Loucy (cell line): ENCODE measurements at regions not wholly inside any gene's neighbourhood (a gene's known extent, or its start where the extent isn't known, plus 50 kb on each side); places are given as distances from the start of the nearest gene placed in this dataset.

Experiments used
- H2AFZ ChIP-seq: fragments of 200-600 bp; sonication (generic); 2 replicates; pipeline ENCODE4 v1.6.0; 2016; ENCODE audit warnings: antibody characterized with exemption, mild to moderate bottlenecking, low read length, moderate library complexity
- H3F3A ChIP-seq: fragments of 200-600 bp; 2 replicates; pipeline ENCODE4 v1.6.0; 2016; ENCODE audit warnings: antibody characterized with exemption, low read depth, mild to moderate bottlenecking
- H3K27me3 ChIP-seq: fragments of 200-600 bp; sonication (generic); 2 replicates; pipeline ENCODE4 v1.6.1; 2014; ENCODE audit warnings: low read length, mild to moderate bottlenecking; ENCODE audit not compliant: insufficient read depth, poor library complexity, severe bottlenecking
- H3K36me3 ChIP-seq: fragments of 200-600 bp; sonication (generic); 2 replicates; pipeline ENCODE4 v1.6.1; 2016; ENCODE audit warnings: low read length; ENCODE audit not compliant: insufficient read depth
- H3K4me1 ChIP-seq: fragments of 200-600 bp; sonication (generic); 2 replicates; pipeline ENCODE4 v1.5.1; 2014; ENCODE audit warnings: low read length, mild to moderate bottlenecking; ENCODE audit not compliant: insufficient read depth, poor library complexity, severe bottlenecking
- H3K4me2 ChIP-seq: fragments of 200-600 bp; sonication (generic); 2 replicates; pipeline ENCODE4 v1.6.0; 2014; ENCODE audit warnings: antibody characterized with exemption, low read length, low read depth, mild to moderate bottlenecking; ENCODE audit not compliant: poor library complexity, severe bottlenecking
- H3K4me3 ChIP-seq: fragments of 200-600 bp; sonication (generic); 2 replicates; pipeline ENCODE4 v1.5.1; 2014; ENCODE audit warnings: low read length, mild to moderate bottlenecking, mixed read lengths; ENCODE audit not compliant: poor library complexity, severe bottlenecking
- H3K79me2 ChIP-seq: fragments of 200-600 bp; sonication (generic); 2 replicates; pipeline ENCODE4 v1.6.1; 2014; ENCODE audit warnings: low read length; ENCODE audit not compliant: insufficient read depth
- H3K9ac ChIP-seq: fragments of 200-600 bp; sonication (generic); 2 replicates; pipeline ENCODE4 v1.6.0; 2014; ENCODE audit warnings: mild to moderate bottlenecking, low read depth, low read length, moderate library complexity; ENCODE audit not compliant: poor library complexity, severe bottlenecking
- H3K9me2 ChIP-seq: fragments of 200-600 bp; sonication (generic); replicated peaks from 2 replicates; pipeline ENCODE4 v1.6.1; 2016; ENCODE audit warnings: low read depth, low read length, mixed read lengths
- H3K9me3 ChIP-seq: fragments of 200-600 bp; sonication (generic); 2 replicates; pipeline ENCODE4 v1.6.1; 2014; ENCODE audit warnings: mild to moderate bottlenecking, antibody characterized with exemption, low read length, low read depth; ENCODE audit not compliant: insufficient read depth
- H4K20me1 ChIP-seq: fragments of 200-600 bp; sonication (generic); 2 replicates; pipeline ENCODE4 v1.6.0; 2014; ENCODE audit warnings: antibody characterized with exemption, low read length, mild to moderate bottlenecking; ENCODE audit not compliant: insufficient read depth, poor library complexity, severe bottlenecking
- CTCF ChIP-seq: fragments of 200-600 bp; sonication (generic); conservative IDR thresholded peaks from 2 replicates; pipeline ENCODE4 v1.5.1; 2014; ENCODE audit warnings: mild to moderate bottlenecking, antibody characterized with exemption, low read length
- EZH2phosphoT487 ChIP-seq: fragments of 200-600 bp; IDR thresholded peaks from 2 replicates; pipeline ENCODE4 v1.6.1; 2018; ENCODE audit warnings: antibody characterized with exemption, mild to moderate bottlenecking, moderate library complexity, borderline replicate concordance

- TF ChIP-seq CTCF (peak; percentile 46), EZH2phosphoT487 (no peak)
- Histone ChIP-seq H3K9ac (no peak overlapping the region), H4K20me1 (no peaks in the 10 kb centered on the region), H3K4me2 (no peak overlapping the region), H3K4me3 (no peak overlapping the region), H2AFZ (no peak overlapping the region), H3K79me2 (no peaks in the 10 kb centered on the region), H3K4me1 (peaks cover 2% of the 10 kb centered on the region), H3K9me3 (no peaks in the 10 kb centered on the region), H3K36me3 (no peaks in the 10 kb centered on the region), H3F3A (no peaks in the 10 kb centered on the region), H3K9me2 (no peaks in the 10 kb centered on the region), H3K27me3 (no peaks in the 10 kb centered on the region)
Measured at GRCh38 chr5:90161414-90161813, 248.1 kb downstream of the CETN3 start.

GRCh38 chr5:90158131-90158530 lies 251.4 kb downstream of the CETN3 start:
- Histone ChIP-seq H3K9me2 (no peaks in the 10 kb centered on the region), H3K79me2 (no peaks in the 10 kb centered on the region), H2AFZ (0 out of 2 replicates have a peak overlapping the region, but pooled peaks have one; percentile 36), H3K4me2 (no peak overlapping the region), H4K20me1 (no peaks in the 10 kb centered on the region), H3K4me3 (no peak overlapping the region), H3K9ac (no peak overlapping the region), H3K9me3 (no peaks in the 10 kb centered on the region), H3K36me3 (no peaks in the 10 kb centered on the region), H3F3A (no peaks in the 10 kb centered on the region), H3K4me1 (peaks cover 2% of the 10 kb centered on the region), H3K27me3 (no peaks in the 10 kb centered on the region)
- TF ChIP-seq EZH2phosphoT487 (no peak), CTCF (no peak)

- Histone ChIP-seq H2AFZ (no peak overlapping the region), H3K4me2 (no peak overlapping the region), H4K20me1 (no peaks in the 10 kb centered on the region), H3K9ac (no peak overlapping the region), H3K9me3 (no peaks in the 10 kb centered on the region), H3F3A (no peaks in the 10 kb centered on the region), H3K27me3 (no peaks in the 10 kb centered on the region), H3K36me3 (no peaks in the 10 kb centered on the region), H3K4me1 (no peaks in the 10 kb centered on the region), H3K79me2 (no peaks in the 10 kb centered on the region), H3K4me3 (no peak overlapping the region), H3K9me2 (no peaks in the 10 kb centered on the region)
- no peak for TF ChIP-seq CTCF
- TF ChIP-seq EZH2phosphoT487, result no peak
Measured at GRCh38 chr5:90153031-90153430, 256.5 kb downstream of the CETN3 start.
